ENCODE measurements at regions not wholly inside any gene's neighbourhood (a gene's known extent, or its start where the extent isn't known, plus 50 kb on each side); places are given as distances from the start of the nearest gene placed in this dataset.

DNA sequence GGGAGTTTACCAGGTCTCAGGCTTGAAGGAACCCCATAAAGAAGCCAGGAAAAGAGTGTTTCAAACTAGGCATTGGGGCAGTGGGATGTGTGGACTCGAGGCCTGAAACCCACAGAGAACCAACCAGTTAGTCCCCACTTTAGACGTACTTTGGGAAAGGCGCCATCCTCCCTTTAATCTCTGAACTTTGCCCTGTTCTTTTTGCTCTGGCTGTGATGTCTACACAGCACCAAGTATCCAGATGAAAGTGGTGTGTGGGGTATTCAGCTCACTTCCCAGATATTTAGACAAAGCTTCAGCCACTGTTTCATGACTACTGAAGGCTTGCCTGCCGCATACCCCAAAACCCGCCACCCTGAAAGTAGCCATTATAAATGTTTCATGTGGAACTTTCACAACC is 116.9 kb upstream of the IRX5 start:
- POLR2A ChIA-PET, result no interaction called here
- CTCF ChIA-PET, result no interaction called here

DNA sequence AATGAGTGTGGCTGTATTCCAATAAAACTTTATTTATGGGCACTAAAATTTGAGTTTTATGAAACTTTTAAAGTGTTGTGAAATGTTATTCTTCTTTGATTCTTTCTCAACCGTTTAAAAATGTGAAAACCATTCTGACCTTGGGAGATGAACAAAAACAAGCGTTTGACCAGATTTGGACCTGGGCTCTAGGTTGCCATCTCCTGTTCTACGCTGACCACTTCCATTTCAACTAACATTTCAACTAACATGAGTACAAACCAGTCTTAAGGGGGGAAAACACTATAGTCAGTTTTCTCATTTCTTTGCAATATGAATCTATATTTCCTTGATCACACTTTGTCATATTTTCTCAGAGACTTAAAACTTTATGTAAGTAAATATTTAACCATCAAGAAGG is 118.4 kb upstream of the IRX5 start:
- CTCF ChIA-PET, result no interaction called here
- POLR2A ChIA-PET, result no interaction called here

DNA sequence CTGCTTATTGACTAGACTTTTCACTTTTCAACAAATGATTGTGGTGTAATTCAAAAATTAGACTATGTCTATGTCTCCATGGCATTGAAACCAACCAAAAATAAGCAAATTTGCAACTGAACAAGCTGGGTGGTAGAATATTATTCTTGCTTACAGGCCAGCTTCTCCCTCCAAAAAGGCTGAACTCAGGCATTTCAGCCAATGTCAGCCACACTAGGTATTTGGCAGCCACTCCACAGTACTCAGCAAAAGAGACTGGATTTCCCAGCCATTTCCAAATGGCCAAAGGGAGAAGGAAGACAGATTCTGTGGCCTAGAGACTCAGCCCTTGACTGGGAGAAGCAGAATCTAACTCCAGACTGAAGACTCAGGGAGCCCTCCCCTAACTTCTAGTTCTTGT is 121.8 kb upstream of the IRX5 start:
- ChIA-PET CTCF (no interaction called here), POLR2A (no interaction called here)

DNA sequence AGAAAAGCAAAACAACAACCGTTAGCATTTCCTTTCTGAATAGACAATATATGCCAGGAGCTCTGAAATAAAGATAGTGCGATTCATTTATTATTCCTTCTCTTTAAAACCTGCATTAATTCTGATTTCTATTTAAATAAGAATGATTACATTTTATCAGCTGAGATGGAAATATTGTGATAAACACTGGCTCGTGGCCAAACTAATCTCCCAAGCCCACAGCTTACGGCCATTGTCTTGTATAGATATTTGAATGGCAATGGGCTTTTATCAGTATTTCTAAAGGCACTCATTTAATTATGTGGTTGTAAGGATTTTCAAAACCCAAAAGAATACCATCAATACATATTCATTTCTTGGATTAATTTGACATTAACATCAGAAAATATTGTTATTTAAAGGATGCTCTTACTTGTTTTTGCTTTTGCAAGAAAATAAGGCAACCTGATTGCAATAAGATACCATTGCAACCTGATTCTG is 123.7 kb upstream of the IRX5 start:
- ChIA-PET POLR2A (no interaction called here), CTCF (no interaction called here)

DNA sequence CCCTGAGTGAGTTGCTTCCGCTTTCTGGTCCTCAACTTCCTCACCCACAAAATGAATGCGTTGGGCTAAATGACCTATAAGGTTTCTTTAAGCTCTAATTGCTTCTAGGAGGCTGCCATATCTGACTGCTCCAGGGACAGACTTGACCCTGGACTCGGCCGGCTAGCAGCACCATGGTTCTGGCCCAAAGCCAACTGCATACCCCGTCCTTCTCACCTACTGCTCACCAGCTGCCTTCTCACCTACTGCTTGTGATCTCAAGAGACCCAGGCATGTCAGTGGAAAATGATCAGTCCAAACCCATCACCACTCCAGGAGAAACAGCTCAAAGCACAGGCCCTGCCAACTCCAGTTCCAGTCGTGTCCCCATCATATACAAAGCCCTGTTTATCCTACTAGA is 124.3 kb upstream of the IRX5 start:
- CTCF ChIA-PET, result no interaction called here

DNA sequence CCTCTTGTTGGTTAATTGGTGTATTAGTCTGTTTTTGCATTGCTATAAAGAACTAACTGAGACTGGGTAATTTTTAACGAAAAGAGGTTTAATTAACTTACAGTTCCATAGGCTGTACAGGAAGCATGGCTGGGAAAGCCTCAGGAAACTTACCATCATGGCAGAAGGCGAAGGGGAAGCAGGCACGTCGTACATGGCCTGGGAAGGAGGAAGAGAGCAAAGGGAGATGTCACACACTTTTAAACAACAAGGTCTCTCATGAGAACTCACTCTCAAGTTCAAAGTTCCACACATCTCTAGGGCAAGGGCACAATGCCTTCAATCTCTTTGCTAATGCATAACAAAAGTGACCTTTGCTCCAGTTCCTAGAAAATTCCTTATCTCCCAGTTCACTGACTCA is 125.0 kb upstream of the IRX5 start:
- CTCF ChIA-PET, result no interaction called here
- POLR2A ChIA-PET, result no interaction called here

More for the DNA sequence above, 124.3 kb upstream of the IRX5 start:
- POLR2A ChIA-PET, result no interaction called here

DNA sequence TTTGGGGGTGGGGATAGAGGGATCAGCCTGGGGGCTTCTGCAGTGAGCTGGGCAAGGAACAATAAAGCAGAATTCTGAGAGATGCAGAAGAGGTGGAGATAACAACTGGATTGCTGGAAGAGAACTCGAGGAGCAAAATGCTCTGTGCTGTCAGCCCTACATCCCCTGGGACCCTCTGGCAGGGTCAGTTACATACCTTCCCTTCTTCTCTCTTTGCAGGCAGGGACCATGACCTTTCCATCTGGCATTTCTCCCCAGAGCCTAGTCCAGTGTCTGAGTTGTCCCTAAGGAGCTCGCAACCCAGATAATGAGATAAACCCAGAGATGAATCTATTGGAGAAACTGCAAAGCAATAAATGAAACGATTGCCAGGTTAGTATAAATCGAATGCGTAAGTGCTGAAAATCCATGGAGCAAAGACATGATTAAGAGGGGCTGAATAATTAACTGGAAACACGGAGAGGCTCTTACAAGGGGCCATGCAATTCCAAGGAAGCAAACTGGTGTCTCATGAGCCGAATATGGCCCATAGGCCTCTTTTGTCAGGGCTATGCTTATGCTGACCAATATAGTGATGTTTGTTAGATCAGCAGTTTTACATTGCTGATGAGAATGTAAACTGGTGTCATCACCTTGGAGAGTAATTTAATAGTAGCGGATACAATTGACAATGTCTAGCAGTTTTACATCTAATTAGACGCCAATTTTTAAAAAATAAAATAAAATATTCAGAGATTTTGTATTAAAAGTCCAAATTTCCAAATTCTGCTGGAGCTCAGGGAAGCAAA is 129.4 kb upstream of the IRX5 start:
- CTCF ChIA-PET, result no interaction called here
- POLR2A ChIA-PET, result no interaction called here

DNA sequence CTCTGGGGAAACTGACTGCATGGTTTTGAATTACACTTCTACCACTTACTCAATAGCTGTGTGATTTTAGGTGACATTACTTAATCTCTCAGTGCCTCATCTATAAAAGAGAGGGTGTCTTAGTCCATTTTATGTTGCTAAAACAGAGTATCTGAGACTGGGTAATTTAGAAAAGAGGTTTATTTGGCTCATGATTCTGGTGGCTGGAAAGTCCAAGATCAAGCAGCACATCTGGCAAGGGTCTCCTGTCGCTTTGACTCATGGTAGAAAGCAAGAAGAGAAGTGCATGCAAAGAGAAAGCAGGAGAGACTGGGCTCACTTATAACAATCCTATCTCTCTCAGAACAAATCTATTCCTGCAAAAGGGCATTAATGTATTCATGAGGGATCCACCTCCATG is 132.4 kb upstream of the IRX5 start:
- ChIA-PET CTCF (no interaction called here), POLR2A (no interaction called here)

DNA sequence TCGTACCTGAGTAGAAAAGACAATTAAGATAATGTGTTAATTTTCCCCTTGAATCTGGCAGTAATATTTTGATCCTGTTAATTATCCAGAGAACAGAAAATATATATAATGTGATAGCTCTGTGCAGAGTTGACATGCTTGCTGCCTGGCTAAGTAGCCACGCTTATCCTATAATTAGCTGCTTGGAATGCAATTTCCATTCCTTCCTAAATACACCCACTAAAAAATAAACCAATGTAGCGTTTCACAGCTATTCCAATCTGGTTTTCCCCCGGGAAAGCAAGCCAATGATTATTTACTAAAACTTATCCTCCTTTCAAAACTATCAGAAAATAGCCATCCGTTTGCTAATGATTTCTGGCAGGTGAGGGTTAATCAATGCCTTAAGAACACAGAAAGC is 134.5 kb upstream of the IRX5 start:
- ChIA-PET CTCF (no interaction called here), POLR2A (no interaction called here)

DNA sequence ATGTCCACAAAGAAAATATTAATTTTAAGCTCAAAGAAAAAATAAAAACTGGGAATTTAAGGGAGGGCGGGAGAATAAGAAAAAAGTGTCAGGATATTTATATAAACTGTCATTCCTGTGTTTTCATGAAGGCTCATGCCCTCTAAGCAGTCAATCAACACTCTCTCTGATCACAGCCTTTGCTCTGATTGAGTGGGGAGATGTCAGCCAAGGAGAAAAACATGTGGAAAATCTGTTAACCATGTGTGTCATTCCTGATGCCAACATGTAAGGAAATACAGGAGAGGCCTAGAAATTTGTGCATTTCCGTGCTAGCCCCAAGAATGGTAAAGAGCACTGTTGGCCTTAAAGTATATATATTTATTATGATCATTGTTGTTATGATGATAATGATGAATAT is 137.9 kb upstream of the IRX5 start:
- CTCF ChIA-PET, result no interaction called here
- POLR2A ChIA-PET, result no interaction called here

DNA sequence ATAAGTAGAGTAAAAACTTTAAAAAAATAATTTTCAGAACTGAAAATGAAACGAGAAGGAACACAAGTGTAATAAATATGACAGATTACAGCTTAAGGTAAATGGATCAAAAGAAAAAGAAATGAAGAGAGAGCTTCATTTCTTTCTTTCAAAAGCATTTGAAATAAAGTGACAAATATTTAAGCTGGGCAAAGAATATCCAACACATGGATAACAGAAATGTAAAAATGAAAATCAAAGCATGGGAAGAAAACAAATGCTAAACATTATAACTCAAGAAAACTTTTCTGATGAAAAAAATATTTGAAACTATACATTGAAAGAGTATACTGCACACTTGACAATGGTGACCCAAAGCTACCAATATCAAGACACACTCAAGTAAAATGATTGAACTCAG is 143.6 kb upstream of the IRX5 start:
- POLR2A ChIA-PET, result no interaction called here
- CTCF ChIA-PET, result no interaction called here

DNA sequence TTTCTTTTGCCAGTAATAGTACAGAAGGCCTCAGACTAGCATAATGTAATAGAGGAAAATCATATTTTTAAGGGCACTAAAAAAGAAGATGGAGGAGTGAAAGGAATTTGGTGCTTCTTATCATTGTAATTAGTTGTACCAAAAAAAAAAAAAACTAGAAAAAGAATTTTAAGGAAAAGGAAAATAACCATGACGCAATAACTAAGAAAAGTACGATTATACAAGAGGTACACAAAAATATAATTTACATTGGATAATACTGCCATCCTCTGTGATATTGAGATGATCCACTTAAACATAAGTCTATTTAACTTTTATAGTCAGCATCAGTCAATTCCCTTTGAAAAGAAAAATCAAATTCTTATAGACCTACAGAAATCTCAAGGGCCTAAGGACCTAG is 146.7 kb upstream of the IRX5 start:
- CTCF ChIA-PET, result no interaction called here
- POLR2A ChIA-PET, result no interaction called here

DNA sequence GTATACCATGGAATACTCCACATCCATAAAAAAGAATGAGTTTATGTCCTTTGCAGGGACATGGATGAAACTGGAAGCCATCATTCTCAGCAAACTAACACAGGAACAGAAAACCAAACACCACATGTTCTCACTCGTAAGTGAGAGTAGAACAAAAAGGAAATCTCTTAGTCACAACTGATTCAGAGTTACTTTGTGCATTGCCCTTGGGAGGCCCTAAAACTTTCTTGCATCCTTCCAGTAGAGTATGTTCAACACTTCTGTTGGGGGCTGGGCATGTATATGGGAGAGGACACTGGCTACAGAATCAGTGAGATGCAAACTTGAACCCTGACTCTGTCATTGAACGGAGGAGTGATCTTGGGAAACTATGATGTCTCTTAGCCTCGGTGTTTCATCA is 147.4 kb upstream of the IRX5 start:
- ChIA-PET POLR2A (no interaction called here), CTCF (no interaction called here)

DNA sequence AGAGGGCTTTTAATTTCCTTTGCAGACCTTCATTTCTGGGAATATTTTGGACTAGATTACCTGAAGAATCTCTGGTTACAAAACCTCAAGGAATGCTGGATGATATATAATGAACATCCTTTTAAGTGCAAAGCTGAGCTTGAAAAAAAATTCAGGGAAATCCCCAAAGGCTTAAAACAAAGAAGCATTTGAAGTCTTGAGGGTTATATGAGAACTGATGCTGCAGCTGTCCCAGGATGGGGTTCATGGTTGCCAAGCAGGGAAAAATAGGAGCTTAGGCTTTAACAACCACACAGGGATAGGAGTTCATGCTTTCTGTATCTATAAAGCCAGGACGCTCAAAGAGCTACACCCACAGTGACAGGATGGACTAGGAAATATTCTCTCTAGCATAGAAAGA is 150.4 kb upstream of the IRX5 start:
- CTCF ChIA-PET, result no interaction called here

DNA sequence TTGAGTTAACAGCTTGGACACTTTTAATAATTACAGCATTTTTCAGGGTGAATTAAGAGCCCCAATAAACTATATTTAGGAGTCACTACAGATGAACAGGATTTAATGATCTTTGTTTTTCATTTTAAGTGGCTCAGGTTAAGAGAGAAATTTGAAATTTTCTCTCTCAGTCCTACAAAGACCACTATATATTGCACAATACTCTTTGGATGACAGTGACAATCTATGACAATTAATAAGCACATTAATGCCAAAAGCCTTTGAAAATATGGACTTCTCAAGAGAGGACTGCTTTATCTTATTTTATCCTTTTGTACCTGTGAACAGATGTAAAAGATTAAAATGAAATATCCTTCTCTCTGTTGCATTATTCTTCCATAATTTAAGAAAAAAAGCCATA is 151.1 kb upstream of the IRX5 start:
- ChIA-PET CTCF (no interaction called here), POLR2A (no interaction called here)

More for the DNA sequence above, 150.4 kb upstream of the IRX5 start:
- POLR2A ChIA-PET, result no interaction called here

DNA sequence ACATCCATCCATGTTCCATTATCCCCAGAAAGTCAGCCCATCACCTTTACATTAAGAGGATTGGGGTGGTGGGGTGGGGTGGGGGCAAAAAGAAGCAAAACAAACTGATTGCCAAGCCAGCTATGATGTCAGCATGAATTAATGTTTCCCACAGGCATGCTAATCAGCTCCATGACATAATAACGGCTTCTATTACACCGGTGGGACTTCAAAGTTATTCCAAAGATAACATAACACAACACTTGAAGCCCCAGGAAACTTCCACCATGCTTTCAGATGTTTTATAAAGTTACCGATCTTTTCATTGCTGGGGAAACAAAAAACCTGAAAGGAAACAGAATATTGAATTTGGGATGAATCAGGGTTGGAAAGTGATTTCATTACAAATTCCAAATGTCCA is 155.9 kb upstream of the IRX5 start:
- POLR2A ChIA-PET, result no interaction called here
- CTCF ChIA-PET, result no interaction called here

DNA sequence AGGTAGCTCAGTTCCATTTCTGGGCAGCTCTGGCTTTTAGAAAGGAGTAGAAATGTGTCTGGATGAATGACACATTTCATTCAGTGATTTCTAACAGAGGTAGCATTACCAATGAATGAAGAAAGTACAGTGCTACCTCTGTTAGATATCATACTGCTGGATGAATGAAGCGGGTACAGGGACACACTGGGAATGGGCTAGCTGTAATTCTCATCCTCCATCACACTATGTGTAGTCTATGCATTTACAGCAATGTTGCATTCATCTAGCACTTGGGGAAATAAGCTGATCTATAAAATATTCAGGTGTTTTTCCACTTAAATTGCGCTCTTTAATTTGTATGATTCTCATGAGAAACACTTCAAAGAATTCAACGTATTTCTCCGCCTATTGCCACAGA is 158.3 kb upstream of the IRX5 start:
- ChIA-PET POLR2A (no interaction called here), CTCF (no interaction called here)

DNA sequence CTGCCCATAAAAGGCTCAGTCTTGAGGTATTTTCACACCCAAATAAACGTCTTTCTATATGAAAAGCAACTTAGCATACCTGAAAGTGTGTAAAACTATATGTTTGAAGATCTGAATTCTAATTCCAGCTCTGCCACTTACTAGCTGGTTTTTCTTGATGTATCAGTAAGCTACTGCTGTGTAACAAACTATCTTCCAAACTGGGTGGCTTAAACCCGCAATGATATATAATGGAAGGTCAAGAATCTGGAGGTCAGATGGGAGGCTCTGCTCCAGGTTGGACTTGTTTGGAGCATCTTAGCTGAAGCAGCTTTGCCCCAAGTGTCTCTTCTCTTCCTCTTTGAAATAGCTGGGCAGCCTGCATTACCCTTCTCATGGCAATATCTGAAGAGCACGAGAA is 164.3 kb upstream of the IRX5 start:
- CTCF ChIA-PET, result no interaction called here
- POLR2A ChIA-PET, result no interaction called here

DNA sequence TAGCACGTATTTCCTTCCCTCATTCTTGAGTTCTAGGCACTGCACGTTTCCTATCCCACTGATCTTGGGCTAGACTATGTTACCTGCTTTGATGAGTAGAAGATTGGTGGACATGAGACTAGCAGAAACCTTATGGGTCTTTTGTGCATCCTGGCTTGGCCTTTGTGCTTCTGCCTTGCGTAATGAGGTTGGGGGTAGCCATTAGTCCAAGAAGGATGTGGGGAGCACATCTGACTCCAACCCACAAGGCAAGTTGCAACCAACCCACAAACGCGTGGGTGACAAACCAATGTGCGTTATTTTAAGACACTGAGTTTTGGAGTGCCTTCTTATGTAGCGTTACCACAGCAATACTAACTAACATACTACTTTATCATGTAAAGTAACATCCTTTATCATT is 180.4 kb upstream of the IRX5 start:
- CTCF ChIA-PET, result no interaction called here
- POLR2A ChIA-PET, result no interaction called here

DNA sequence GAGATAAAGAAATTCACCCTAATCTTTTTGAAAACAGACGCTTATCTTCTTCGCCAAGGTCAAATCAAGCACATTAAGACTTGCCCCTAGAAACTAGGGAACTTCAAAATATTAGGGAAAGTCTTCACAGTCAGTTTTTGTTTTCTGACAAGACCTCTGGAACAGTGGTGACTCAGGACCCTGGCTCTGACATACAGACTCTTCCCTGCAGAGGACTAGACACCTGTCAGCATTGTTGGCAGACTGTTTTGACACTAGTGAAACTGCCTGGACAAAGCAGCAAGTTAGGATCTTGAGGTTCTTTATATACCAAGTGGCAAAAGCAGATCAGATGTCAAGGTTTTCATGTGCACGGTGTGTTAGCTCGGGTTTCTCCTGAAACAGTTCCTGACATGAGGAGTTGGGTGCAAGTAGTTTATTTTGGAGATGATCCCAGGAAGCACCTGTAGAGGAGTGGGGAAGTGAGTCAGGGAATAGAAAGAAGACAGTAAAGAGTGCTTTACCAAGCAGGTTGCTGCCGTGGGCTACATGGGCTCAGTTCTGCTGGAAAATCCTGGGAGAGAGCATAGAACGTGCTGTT is 182.0 kb upstream of the IRX5 start:
- POLR2A ChIA-PET, result no interaction called here
- CTCF ChIA-PET, result no interaction called here

DNA sequence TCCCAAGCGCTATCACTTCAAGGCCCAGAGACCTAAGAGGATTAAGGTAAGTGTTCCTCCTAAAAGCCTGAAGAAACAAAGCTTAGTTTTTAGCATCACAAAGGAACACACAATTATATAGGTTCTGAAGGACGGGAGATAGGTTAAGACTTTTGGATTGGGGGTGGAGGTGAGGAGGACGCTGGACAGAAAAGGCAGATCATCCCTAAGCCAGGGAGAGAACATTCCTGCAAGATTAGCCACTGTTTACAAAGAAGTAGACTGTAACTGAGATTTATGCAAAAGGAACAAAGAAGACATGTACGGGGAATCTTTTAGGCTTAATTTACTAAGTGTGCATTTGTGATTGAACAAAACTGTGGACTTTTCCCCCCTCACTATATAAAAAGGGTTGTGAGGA is 184.1 kb upstream of the IRX5 start:
- CTCF ChIA-PET, result no interaction called here
- POLR2A ChIA-PET, result no interaction called here

DNA sequence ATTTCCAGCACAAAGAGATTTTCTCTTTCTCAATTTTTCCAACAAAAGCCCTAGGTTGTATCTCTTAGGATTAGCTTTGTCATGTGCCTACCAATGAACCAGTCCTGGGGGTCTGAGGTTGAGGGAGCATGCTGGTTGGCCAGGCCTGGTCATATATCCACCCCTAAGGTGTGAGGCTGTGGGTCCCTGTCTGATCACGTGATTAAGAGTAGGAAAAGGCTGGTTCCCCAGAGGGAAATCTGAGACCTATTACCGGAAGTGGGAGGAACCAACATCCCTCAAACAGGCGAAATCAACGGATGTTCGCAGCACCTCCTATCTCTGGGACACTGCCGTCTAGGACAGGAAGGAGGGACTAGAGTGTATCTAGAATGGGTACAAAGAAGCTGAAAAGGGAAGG is 185.7 kb upstream of the IRX5 start:
- CTCF ChIA-PET, result no interaction called here
- POLR2A ChIA-PET, result no interaction called here

DNA sequence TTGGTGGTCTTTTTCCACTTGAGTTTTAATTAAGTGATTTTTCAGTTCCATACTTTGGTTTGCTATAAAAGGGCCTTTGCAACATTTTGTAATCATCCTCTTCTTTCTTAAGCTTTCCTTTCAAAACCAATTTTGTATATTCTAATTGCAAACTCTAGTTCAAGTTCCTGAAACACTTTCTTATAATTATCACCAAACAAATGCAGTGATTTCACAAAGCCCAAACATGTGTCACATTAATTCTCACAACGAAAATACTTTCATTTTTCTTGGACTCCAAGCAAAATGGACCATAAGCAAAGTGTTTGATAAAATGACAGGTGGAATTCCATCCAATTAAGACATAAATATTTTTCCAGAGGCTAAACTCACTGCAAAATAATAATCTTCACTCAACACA is 188.2 kb upstream of the IRX5 start:
- ChIA-PET POLR2A (no interaction called here), CTCF (no interaction called here)

Data from activated CD8-positive, alpha-beta memory T cell treated with anti-CD3 and anti-CD28 coated beads for 36 hours (primary cell).